HG03135 (cell line): ENCODE measurements at regions not wholly inside any gene's neighbourhood (a gene's known extent, or its start where the extent isn't known, plus 50 kb on each side); places are given as distances from the start of the nearest gene placed in this dataset.

ENCODE experiments used
- ATAC-seq: cut with Tn5 transposase; IDR thresholded peaks from one replicate; pipeline ENCODE4 v1.9.1; 2021; ENCODE audit warnings: mild to moderate bottlenecking, moderate library complexity; ENCODE audit not compliant: unreplicated experiment

DNA sequence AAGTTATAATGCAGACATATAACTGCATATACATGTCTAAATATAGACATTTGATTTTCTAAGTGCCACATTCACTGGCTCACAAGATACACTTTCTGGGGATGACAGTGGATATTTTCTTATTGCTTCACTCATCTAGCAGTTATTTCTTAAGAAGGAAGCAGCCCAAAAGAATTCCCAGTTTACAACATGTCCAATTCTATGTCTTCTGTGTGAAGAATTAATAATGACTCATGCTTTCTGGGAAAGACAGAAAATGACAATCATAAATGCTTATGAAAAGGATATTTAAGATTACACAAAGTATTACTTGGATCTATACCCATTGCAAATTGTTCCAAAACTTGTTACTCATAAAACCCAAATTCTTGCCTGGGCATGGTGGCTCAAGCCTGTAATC, 543.4 kb downstream of the SUCLA2 start:
- no peak for ATAC-seq

DNA sequence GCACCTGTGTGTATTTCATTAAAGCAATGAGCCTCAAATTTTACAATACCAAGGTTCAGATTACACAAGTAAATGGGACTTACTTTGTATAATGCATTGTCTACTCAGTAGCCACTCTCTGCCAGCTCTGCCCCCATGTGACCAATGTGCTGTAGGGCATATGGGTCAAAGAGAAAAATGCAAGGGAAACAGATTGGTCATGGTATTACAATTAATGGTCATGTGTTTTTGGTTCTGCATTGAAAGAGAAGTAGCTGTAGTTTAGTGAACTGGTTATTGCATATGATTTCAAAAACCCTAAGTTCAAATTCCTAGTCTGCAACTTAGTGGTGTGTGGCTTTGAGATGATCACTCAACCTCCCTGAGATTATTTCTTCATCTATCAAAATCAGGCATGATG, 545.4 kb downstream of the SUCLA2 start:
- no peak for ATAC-seq

DNA sequence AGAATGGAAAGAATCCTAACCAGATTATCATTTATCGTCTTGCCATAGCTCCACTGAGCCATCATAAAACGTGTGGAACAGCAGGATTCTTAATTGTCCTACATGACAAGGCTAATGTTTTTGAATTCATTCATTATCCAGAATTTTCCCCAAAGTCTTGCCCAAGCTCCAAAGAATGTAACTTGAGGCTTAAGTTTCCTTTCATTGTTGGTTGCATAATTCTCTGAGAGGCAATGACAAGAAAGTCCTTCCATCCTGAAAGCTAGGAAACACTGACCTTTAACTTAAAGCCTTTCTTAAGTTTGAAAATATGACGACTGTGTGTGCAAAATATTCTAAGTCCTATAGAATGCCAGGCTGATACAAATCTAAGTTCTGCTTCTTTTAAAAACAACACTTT, 546.1 kb downstream of the SUCLA2 start:
- no peak for ATAC-seq

DNA sequence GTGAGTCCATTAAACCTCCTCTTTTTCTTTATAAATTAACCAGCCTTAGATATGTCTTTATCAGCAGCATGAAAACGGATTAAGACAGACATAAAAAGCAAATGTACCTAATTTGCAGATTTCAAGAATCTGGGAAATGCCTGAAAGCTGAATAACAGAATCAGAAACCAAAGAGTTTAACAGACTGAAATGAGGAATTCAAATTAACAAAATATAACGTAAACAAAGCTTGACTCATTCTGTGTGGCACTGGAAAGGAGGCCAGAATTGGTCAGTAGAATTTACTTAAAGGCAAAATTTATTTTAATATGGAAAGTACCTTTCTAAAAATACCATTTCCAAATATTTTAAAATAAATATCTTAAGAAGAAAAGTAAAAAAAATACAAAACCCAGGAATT, 540.6 kb upstream of the HTR2A start:
- ATAC-seq: no peak

DNA sequence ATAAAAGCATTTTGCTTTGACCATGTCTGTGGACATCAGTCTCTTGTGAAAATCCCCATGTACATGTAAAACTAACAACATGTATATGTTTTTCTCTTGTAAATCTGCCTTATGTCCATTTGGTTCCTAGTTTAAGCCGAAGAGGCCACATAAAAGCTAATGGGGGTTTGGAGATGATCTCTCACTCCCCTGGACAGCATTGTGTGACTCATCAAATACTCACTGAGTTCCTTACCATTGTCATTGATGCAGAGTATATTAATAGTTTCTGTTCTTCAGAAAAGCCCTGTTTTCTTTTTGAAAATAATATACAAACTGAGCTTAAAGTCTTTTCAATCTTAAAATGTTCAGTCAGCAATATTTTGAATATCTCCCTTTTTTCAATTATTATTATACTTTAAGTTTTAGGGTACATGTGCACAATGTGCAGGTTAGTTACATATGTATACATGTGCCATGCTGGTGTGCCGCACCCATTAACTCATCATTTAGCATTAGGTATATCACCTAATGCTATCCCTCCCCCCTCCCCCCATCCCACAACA, 536.7 kb upstream of the HTR2A start:
- no peak for ATAC-seq

DNA sequence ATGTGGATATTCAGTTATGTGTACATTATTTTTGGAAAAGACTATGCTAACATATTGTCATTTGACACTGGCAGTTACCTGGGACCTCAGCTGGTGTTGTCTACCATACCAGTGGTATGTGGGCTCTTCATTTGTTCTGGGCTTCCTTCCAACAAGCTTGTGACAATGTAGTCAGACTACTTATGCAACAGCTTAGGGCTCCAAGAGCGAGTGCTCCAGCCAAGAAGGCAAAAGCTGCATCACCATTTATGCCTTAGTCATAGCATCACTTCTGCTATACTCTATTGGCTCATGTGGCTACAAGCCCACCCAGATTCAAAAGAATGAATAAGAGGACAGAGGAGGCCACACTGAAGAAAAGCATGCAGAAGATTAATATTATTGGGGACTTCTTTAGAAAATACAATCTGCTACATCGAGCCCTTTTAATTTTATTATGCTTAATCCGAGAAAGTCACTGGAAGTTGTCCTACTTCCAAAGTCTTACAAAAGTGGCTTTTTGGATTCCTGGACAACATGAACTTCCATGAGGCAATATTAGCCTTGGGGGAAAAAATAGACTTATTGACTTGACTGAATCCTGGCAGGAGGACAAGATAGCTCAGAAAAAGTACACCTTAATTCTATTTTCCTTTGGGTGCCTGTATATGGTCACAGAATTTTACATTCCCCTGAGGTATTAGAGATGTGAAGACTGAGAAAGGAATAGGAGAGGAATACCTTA, 529.4 kb upstream of the HTR2A start:
- ATAC-seq: no peak

DNA sequence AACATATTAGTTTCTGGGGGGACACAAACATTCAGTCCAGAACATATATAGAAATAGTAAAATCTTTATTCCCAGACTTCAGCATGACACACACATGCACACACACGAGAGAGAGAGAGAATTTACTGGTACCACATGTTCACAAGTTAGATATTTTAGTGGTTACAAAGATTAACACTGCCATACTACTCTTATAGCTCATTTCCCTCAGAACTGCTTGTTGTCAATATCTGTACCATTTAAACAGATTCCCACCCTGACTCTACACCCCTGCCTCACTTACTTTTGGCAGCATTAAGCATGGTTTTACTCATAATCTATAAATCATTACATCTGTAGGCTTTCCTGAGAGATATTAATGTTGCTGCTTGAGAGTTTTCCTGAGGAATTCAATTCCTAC, 524.7 kb upstream of the HTR2A start:
- no peak for ATAC-seq

DNA sequence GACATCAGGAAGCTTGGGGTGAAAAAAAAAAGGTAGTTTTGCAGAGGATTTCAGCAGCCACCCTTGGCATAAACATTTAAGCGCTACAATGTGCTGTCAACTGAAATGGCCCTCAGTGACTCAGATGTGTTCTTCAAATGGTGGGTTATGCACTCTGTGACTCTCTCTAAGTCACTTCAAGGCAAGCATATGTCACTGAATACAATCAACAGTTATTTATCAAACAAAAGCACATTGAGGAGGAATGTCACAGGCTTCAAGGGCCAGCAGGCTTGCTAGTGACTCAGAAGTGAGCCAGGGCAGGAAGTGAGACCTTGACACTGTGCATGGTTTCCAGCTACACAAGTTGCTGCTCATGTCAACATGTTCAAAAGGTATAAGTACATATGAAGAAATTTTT, 523.7 kb upstream of the HTR2A start:
- ATAC-seq: no peak

DNA sequence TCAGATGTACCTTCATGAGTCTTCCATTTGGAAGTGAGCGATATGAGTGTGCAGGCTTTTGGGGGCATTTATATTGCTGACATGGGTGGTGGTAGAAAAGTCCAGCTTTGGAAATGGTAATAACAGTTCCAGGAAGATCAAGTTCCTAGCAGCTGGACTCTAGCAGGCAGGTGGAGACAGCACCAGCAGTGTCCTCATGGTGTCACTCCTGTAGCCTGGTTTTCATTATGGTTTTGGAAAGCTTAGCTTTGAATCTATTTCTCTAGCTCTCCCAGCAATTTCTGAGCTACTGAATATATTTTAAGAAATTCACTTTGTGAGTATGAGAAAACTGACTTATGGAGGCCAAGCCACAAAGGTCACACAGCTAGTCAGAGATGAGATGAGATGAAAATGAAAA, 523.2 kb upstream of the HTR2A start:
- no peak for ATAC-seq

DNA sequence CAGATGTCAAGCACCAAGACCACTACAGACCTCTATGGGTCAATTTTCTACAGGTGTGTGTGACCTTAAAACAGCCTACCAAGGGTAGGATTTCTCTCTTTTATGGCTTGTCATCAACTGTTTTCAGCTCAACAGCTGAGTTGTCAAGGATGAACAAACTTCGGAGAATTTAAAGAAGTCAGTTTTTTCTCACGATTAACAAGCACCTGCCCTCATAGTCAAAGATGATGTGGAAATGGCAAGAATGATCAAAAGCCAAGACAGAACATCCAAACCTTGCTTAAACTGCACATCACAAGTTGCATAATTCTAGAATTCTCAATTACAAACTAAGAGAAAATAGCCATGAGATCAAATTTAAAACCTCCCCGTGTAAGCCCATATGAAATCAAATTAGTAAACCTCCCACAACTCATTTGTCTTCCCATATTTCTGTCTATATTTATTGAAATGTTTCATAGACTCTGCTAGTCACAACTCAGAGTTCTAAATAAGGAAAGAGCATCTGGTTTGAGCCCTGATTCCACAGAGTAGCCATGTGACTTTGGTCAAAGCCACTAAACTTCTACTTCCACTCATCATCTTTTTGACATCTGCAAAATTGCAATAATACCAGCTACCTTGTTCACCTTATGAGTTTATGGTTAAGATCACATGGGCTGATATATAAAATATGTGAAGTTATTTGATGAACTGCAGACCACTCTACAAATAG, 521.5 kb upstream of the HTR2A start:
- no peak for ATAC-seq

DNA sequence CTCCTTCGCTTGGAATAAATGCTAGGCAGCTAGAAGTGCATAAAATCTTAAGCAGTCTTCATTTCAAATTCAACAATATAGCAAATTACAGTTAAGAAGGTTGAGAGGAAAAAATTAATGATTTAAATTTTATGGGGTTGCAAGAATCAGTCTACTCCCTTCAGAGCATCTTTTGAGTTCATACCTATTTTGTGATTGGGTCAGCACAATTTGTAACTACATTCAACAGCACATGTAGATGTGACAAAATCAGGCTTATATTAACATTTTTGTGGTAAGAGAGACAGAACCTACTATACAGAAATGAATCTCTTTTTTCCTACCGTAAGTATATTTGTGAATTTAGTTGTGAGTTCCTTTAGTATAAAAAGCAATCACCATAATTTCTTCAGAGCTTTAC, 520.6 kb upstream of the HTR2A start:
- ATAC-seq: no peak

DNA sequence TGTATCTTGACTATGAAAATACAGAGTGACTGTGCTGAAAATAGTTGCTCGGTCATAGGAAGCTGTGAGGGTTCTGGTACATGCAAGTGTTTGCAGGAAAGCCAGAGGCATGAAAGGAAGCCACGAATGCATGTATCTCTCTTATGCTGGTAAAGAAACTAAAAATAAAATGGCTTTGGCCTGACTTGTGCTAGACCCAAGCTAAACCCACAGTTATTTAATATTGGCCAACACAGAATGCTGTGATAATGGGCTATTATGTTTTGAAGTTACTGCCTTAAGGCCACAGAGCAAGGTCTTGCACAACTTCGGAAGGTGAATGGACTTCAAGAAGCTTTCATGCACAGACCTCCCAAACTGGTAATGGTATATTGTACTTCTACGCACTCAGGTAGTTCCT, 518.2 kb upstream of the HTR2A start:
- ATAC-seq: no peak

DNA sequence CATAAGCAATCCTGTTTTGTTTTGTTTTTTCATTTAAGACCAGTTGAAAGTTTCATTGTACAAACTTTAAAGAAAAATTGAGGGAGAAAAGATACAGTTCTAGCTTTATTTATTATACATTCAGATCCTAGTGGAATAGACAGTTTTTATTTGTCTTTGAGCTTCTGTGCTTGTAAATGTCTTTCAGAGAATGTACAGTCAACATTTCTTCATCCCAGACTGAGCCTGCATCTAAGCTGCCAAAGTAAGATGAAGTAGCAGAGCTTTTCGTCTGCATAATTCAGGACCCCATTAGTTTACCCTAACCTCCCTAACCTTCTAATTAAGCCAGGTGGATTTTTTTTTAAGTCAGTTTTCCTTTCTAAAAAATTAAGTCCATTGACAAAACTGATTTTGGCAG, 516.7 kb upstream of the HTR2A start:
- no peak for ATAC-seq

DNA sequence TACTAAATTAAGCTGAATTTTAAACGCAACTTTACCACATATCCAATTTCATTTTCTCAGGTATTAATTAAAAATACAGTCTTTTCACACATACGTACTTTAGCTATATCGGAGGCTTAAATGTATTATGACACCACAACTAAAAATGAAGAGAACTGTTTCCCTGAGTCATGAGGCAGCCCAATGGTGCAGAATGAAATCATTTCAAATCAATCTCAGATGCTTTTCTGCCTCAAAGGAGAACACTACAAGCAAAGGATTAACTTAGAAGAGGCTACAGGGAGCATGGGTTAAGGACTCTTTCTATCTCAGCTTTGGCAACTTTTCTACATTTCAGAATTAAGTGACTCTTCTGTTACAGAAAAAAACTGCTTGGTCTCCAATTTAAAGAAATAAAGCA, 516.3 kb upstream of the HTR2A start:
- no peak for ATAC-seq

DNA sequence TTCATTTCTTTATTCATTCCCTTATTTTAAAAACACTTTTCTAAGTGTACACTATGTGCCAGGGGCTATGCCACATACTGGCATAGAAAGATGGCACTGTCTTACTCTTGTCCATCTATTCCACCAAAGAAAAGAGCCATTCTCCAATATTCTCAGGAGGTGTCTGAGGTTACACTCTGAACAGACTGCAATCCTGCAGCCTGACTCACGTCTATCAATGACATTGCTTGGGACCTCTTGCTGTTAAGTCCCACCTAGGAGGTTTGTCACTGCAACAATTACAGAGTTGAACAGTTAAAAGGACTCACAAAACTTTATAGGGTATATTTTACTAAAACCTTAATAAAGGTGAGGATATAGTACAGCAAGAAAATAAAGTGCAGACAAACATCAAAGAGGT, 512.9 kb upstream of the HTR2A start:
- ATAC-seq: no peak

DNA sequence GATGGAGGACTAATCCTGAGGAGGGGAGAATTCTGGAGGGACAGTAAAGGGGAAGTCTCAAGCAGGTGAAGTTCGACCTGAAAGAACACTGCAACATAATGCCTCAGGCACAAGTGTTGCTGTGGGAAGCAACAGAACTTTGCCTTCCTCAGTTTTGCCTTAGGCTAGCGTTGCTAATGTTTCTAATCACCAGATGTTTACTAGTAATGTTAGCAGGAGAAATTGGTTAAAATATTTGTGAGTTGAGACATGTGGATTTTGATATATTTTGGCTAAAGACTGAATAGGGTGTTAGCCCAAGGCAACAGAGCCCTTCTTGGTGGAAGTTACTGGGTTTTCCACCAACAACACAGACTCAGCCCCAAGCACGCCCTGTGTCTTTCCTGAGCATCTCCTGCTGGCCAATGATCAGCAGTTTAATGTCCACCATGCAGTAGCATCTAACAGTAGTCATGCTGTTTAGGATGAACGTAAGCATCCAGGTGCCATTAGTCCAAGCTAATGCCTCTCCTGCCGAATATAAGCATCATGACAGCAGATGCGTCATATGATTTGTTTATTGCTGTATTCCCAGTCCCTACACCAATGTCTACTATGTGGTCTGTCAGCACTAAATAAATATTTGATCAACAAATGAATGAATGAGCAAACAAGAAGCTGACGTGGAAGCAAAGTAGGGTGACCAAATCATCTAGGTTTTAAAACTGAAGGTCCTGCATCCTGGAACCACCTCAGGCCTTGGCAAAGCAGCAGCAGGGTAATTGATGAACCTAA, 511.9 kb upstream of the HTR2A start:
- no peak for ATAC-seq

DNA sequence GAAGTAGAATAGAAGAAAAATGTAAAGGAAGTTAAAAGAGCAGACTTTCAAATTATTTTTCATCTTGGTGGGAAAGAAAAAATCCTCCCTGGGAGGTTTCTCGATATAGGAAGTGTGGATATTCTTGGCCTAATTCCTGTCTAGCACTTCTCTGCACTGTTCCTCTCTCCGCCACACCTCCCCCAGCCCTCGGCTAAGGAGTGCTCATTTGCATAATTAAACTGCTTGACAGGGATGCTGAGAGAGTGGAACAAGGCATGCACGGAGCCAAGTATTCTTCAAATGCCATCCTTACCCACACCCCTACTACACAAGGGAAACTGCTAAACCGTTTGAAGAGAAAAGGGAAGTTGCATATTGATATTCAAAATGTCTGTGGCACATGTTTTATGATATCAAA, 511.0 kb upstream of the HTR2A start:
- no peak for ATAC-seq

DNA sequence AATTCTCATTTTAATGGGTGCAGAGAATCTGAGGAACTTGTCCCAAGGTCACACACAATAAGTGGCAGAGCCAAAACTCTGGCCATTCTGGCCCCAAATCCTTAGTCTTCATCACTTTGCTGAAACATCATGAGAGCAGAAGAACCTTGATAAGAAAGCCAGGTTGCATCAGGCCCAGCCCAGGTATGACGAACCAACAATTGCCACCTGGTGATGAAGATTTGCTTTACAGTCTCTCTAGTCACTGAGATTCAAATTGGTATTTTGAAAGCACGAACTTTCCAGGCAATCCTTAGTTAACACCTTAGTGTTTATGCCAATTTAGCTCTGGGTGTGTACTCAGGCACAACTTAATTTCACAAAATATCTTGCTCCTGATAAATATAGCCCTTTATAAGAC, 502.7 kb upstream of the HTR2A start:
- ATAC-seq: no peak

DNA sequence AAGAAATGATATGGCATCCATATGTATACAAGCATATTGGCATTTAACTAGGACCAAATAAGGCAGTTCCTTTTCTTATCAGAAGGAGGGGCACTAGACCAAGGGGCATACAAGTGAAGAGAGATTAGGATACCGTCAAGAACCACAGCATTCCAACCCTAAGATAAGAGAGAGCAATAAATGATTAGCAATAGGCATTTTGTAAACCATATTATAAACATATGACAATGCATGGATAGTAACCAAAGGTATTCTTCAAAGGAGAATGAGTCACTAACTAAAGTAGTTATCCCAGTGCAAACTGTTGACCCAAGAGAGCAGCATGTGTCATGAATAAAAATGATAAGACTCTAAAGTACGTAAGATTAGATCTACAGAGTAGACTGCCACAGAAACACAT, 500.9 kb upstream of the HTR2A start:
- no peak for ATAC-seq

DNA sequence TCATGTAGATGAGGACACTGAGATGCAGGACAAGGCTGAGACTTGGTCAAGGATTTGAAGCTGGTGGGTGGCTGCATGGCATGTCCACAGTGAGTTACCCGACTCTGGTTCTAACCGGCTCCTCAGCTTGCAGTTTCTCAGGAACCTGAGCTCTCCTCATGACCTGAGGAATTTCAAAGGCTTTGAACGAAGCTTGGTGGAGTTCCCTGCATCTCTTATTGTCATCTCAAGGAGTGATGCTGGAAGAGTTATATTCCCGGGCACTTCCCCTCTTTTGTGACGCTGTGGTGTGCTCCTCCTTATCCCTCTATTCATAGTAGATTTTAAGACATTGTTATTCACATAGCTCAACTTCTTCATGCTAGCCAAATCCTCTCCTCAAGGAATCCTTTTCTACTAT, 500.1 kb upstream of the HTR2A start:
- no peak for ATAC-seq

DNA sequence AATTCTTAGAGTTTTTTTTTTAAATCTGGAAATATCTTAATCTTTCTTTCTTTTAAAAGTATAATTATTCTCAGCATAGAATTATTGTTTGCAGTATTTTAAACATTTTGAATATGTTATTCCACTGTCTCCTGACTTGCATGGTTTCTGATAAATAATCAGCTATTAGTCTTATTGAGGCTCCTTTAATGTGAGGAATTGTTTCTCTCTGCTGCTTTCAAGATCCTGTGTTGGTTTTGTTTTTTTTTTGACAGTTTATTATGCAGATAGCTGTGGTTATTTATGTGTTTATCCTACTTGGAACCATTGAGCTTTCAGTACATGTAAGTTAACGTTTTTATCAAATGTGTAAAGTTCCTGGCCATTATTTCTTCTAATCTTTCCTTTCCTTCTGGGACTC, 477.9 kb upstream of the HTR2A start:
- no peak for ATAC-seq

DNA sequence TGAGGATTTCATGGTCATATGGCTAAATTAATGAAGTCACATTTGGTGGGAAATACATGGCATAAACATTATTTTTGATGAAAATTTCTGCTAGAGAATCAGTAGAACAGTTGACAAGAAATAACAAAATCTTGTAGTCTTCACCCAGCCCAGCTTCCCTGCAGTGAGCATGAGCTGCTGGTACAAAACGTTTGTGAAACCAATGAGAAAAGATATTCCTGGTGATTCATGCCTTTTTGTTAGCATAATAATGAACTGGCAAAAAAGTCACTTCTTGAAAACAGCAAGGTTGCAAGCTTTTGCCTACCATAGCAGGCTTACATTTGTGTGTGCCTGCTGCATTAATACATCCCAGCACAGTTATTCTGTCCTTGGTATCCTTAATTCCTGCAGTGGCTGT, 475.9 kb upstream of the HTR2A start:
- ATAC-seq: no peak
